Neural cell (in vitro differentiated cells): ENCODE measurements at regions not wholly inside any gene's neighbourhood (a gene's known extent, or its start where the extent isn't known, plus 50 kb on each side); places are given as distances from the start of the nearest gene placed in this dataset.

Source experiments
- H2AFZ ChIP-seq: fragments of 200-600, 300-800 bp; sonication (generic), shearing (Covaris generic); 2 replicates; pipeline ENCODE4 v1.6.0; 2014; ENCODE audit warnings: low read depth, mild to moderate bottlenecking, antibody characterized with exemption, low read length, moderate library complexity
- H3F3A ChIP-seq: fragments of 200-600 bp; shearing (Covaris generic); 2 replicates; pipeline ENCODE4 v1.6.1; 2016; ENCODE audit warnings: mild to moderate bottlenecking, moderate library complexity, mixed read lengths, antibody characterized with exemption, low read length; ENCODE audit not compliant: insufficient read depth, poor library complexity, severe bottlenecking
- H3K27ac ChIP-seq: fragments of 200-600, 300-800 bp; sonication (generic), shearing (Covaris generic); 2 replicates; pipeline ENCODE4 v1.5.1; 2014; ENCODE audit warnings: mild to moderate bottlenecking, low read length, moderate library complexity
- H3K27me3 ChIP-seq: fragments of 300-800, 200-600 bp; sonication (generic), shearing (Covaris generic); 2 replicates; pipeline ENCODE4 v1.6.0; 2014; ENCODE audit warnings: mild to moderate bottlenecking, low read depth, low read length, moderate library complexity; ENCODE audit not compliant: insufficient read depth
- H3K36me3 ChIP-seq: fragments of 300-800, 200-600 bp; sonication (generic), shearing (Covaris generic); 2 replicates; pipeline ENCODE4 v1.5.1; 2014; ENCODE audit warnings: mild to moderate bottlenecking, antibody characterized with exemption, low read length, moderate library complexity; ENCODE audit not compliant: insufficient read depth
- H3K4me2 ChIP-seq: fragments of 300-800, 200-600 bp; sonication (generic), shearing (Covaris generic); 2 replicates; pipeline ENCODE4 v1.6.0; 2014; ENCODE audit warnings: mild to moderate bottlenecking, low read length
- H3K4me3 ChIP-seq: fragments of 300-800, 200-600 bp; sonication (generic), shearing (Covaris generic); 2 replicates; pipeline ENCODE4 v1.5.1; 2014; ENCODE audit warnings: mild to moderate bottlenecking, low read length, moderate library complexity
- H3K79me2 ChIP-seq: fragments of 200-600 bp; shearing (Covaris generic); replicated peaks from 2 replicates; pipeline ENCODE4 v1.6.0; 2014; ENCODE audit warnings: mild to moderate bottlenecking, low read length, moderate library complexity; ENCODE audit not compliant: insufficient read depth
- H3K9ac ChIP-seq: fragments of 300-800, 200-600 bp; sonication (generic), shearing (Covaris generic); 2 replicates; pipeline ENCODE4 v1.6.1; 2016; ENCODE audit warnings: mild to moderate bottlenecking, low read length, mixed read lengths
- H3K9me2 ChIP-seq: fragments of 200-600 bp; shearing (Covaris generic); 2 replicates; pipeline ENCODE4 v1.6.1; 2016; ENCODE audit warnings: mild to moderate bottlenecking, low read length, mixed read lengths; ENCODE audit not compliant: insufficient read depth
- H3K9me3 ChIP-seq: fragments of 200-600, 300-800 bp; sonication (generic), shearing (Covaris generic); 2 replicates; pipeline ENCODE4 v1.6.1; 2016; ENCODE audit warnings: mild to moderate bottlenecking, mixed run types, low read length, moderate library complexity, mixed read lengths
- H4K20me1 ChIP-seq: fragments of 200-600 bp; shearing (Covaris generic); 2 replicates; pipeline ENCODE4 v1.6.1; 2016; ENCODE audit warnings: mild to moderate bottlenecking, mixed run types; ENCODE audit not compliant: insufficient read depth
- CTCF ChIP-seq: fragments of 450-650 bp; IDR thresholded peaks from 2 replicates; pipeline ENCODE4 v1.5.1; 2014; ENCODE audit warnings: antibody characterized with exemption, mild to moderate bottlenecking, moderate library complexity; ENCODE audit not compliant: poor library complexity, severe bottlenecking
- EP300 ChIP-seq: fragments of 450-650 bp; conservative IDR thresholded peaks from 2 replicates; pipeline ENCODE4 v1.6.1; 2014; ENCODE audit warnings: antibody characterized with exemption, mild to moderate bottlenecking, moderate library complexity; ENCODE audit not compliant: poor library complexity, severe bottlenecking
- EZH2 ChIP-seq: fragments of 200-600, 300-800 bp; shearing (Covaris generic), sonication (generic); IDR thresholded peaks from 2 replicates; pipeline ENCODE4 v1.6.1; 2014; ENCODE audit warnings: antibody characterized with exemption, low read length, borderline replicate concordance, mild to moderate bottlenecking; ENCODE audit not compliant: insufficient read depth, poor library complexity, severe bottlenecking
- MXI1 ChIP-seq: fragments of 450-650 bp; conservative IDR thresholded peaks from 2 replicates; pipeline ENCODE4 v1.6.1; 2014; ENCODE audit warnings: antibody characterized with exemption, mild to moderate bottlenecking; ENCODE audit not compliant: poor library complexity, severe bottlenecking
- POLR2AphosphoS5 ChIP-seq: IDR thresholded peaks from 2 replicates; pipeline ENCODE4 v1.6.1; 2012
- RAD21 ChIP-seq: fragments of 450-650 bp; conservative IDR thresholded peaks from 2 replicates; pipeline ENCODE4 v1.6.1; 2014; ENCODE audit warnings: antibody characterized with exemption, mild to moderate bottlenecking, moderate library complexity
- REST ChIP-seq: IDR thresholded peaks from 2 replicates; pipeline ENCODE4 v1.6.1; 2012; ENCODE audit warnings: borderline replicate concordance
- SMC3 ChIP-seq: fragments of 450-650 bp; conservative IDR thresholded peaks from 2 replicates; pipeline ENCODE4 v1.6.1; 2014; ENCODE audit warnings: antibody characterized with exemption, mild to moderate bottlenecking, moderate library complexity; ENCODE audit not compliant: poor library complexity
- TAF1 ChIP-seq: IDR thresholded peaks from 2 replicates; pipeline ENCODE4 v1.6.1; 2012; ENCODE audit warnings: low read depth

- no peak overlapping the region for H3K4me2 ChIP-seq
- no peaks in the 10 kb centered on the region for H3K36me3 ChIP-seq
- no peak overlapping the region for H3K9ac ChIP-seq
- H3F3A ChIP-seq: no peaks in the 10 kb centered on the region
- H3K4me3 ChIP-seq: no peak overlapping the region
- H4K20me1 ChIP-seq: no peaks in the 10 kb centered on the region
- no peaks in the 10 kb centered on the region for H3K9me2 ChIP-seq
- no peak for TF ChIP-seq EP300
- no peak for TF ChIP-seq SMC3
- TF ChIP-seq MXI1: no peak
- TF ChIP-seq REST: no peak
- no peak for TF ChIP-seq EZH2
- no peak for TF ChIP-seq CTCF
- no peak for TF ChIP-seq TAF1
- no peaks in the 10 kb centered on the region for H3K79me2 ChIP-seq
- no peak overlapping the region for H3K27ac ChIP-seq
- no peak overlapping the region for H2AFZ ChIP-seq
- H3K27me3 ChIP-seq: no peaks in the 10 kb centered on the region
- no peaks in the 10 kb centered on the region for H3K9me3 ChIP-seq
Measured at GRCh38 chr16:13338044-13338443, 436.6 kb downstream of the SHISA9 start.

- H3K4me3 ChIP-seq: no peak overlapping the region
- H3K79me2 ChIP-seq: no peaks in the 10 kb centered on the region
- no peaks in the 10 kb centered on the region for H3F3A ChIP-seq
- H3K9ac ChIP-seq: no peak overlapping the region
- H3K36me3 ChIP-seq: no peaks in the 10 kb centered on the region
- TF ChIP-seq TAF1: no peak
- no peak for TF ChIP-seq REST
- TF ChIP-seq SMC3: no peak
- no peak for TF ChIP-seq EZH2
- no peak for TF ChIP-seq MXI1
- TF ChIP-seq EP300: no peak
- TF ChIP-seq CTCF: no peak
- TF ChIP-seq POLR2AphosphoS5: no peak
- no peak for TF ChIP-seq RAD21
- no peaks in the 10 kb centered on the region for H3K9me2 ChIP-seq
- H3K9me3 ChIP-seq: no peaks in the 10 kb centered on the region
- H3K27ac ChIP-seq: no peak overlapping the region
- H3K27me3 ChIP-seq: no peaks in the 10 kb centered on the region
- H3K4me2 ChIP-seq: no peak overlapping the region
- H2AFZ ChIP-seq: no peak overlapping the region
- H4K20me1 ChIP-seq: no peaks in the 10 kb centered on the region
Measured at GRCh38 chr16:13342675-13343074, 441.3 kb downstream of the SHISA9 start.
